ENCODE measurements at regions not wholly inside any gene's neighbourhood (a gene's known extent, or its start where the extent isn't known, plus 50 kb on each side); places are given as distances from the start of the nearest gene placed in this dataset.

DNA sequence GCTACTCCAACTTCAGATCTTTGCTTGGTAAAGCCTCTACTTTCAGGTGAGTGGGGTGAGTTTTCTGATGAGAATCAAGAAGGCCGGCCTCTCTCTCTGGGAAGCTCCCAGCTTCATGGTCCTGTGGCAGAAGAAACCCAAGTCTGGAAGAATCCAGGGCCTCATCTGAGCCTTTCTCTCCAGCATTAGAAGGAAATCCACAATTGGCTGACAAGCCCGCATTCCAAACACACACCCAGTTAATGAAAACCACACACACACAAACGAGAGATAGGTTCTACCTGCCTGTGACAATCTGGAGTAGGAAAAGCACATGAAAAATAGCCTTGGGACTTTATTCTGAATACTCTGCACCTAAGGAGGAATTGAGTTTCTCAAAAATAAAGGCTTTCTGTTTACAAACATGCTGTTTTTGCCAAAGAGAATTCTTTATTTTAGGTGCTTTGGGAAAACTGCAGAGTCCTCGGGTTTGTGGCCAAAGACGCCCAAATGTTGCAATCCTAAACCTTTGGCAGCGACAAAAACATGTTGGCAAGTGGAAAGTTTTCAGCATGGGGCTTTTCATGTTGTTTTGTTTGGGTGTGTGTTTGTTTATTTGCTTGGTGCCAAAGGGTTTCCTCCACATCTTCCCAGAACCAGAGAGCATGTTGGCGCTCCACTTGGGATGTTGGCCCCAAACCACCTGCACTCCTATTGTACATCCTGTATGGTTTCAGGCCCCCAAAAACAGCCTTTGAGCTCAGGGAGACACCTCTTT is 216.2 kb downstream of the SETD4 start:
- no peak for DNase-seq (ENCODE audit: low spot score)

DNA sequence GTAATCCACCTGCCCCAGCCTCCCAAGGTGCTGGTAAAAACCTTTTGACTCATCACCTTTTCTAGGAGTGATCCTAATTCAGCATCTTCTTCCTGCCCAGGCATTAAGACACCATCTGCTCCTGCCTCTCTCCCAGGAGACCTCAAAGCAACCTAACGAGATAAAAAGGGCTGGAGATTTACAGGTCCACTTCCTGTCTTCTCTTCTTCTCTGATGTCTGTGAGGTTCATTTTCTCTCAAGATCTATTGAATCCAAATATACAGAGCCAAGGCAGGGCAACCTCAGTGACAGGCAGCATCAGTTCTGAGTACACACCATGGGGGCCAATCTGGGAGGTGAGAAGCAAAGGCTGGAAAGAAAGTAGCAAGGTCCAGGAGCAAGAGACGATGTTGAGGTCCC is 219.4 kb downstream of the SETD4 start:
- no peak for DNase-seq (ENCODE audit: low spot score)

DNA sequence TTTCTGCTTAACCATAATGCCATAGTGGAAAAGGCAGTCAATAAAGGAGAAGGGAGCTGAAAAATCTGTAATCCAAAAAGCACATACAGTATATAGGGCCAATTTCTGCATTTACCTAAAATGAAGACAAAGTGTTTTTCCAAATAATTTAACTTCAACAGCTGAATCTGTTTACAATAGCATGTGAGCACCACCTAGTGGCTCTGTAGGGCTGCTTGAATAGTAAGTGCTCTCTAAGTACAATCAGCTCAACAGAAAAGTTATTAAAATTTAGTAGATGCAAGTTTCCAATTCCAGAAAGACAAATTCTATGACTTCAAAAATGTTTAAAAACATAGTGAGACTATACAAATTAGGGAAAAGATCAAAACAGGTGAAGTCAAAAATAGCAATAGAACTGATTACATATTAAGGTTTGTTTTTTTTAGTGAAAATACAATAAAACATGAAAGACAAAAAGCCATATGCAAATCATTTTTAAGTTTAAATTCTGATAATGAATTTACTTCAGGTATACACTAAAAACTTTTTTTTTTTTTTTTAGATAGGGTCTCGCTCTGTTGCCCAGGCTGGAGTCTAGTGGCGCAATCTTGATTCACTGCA is 220.0 kb downstream of the SETD4 start:
- peak; percentile 20 for DNase-seq (ENCODE audit: low spot score)

DNA sequence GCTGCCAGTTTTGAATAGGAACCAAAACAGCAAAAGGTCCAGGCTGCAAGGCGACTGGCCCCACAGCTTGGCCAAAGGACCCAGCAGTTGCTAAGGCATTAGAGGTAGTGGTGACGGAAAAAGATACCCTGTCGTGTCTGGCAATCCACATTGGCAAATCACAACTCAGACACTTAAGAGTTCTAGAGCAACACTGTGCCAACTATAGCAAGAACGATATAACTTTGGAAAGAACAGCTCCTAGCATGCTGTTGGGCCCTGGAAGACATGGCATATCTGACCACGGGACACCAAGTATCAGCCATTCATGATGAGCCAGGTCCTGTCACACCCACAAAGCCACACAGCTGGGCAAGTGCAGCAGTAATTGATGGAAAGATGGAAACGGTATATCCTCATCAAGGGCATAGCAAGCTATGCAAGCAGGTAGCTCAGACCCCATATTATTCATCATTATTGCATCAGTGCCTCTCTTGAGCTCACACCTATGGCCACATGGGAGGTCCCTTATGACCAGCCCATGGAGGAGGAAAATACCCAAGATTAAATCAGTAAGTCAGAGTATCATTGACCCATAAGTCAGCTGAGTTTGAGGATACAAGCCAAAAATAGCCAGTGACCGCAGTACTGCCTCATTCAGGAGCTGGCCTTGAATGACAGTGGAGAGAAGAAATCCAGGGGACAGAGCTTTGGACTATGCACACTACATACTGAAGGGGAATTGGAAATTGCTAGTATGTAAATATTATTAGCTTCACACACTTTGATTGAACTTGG is 221.2 kb downstream of the SETD4 start:
- no peak for DNase-seq (ENCODE audit: low spot score)

DNA sequence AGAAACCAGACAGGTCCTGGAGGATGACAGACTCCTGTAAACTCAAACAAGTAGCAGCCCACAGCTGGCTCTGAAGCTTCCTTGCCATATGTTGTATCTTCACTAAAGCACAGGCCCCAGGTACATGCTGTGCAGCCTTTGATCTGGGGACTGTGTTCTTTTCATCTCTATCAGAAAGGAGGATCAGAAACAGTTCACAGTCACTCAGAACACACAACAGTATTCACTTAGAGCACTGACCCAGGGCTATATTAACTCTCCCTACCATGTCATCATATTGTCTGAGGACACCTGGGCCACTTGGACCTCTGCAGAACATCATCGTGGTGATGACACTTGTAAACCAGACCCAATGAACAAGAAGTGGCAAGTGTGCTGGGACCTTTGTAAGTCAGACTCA is 222.0 kb downstream of the SETD4 start:
- no peak for DNase-seq (ENCODE audit: low spot score)

DNA sequence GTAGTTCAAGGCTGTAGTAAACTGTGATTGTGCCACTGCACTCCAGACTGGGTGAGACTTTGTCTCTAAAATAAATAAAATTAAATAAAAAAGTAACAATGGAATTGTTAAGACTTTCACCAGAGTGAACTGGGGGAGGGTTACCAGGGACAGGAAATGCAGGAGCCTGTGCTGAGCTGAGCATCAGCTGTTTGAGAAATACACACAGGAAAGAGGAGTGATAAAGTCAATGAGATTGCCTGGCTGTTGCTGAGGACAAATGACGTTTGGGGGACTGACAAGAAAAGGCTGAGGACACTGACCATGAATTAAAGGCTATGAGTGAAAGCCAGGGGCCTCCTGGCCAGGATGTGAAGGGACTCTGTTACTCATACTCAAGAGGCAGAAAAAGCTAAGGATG is 226.3 kb downstream of the SETD4 start:
- DNase-seq (ENCODE audit: low spot score), result no peak

DNA sequence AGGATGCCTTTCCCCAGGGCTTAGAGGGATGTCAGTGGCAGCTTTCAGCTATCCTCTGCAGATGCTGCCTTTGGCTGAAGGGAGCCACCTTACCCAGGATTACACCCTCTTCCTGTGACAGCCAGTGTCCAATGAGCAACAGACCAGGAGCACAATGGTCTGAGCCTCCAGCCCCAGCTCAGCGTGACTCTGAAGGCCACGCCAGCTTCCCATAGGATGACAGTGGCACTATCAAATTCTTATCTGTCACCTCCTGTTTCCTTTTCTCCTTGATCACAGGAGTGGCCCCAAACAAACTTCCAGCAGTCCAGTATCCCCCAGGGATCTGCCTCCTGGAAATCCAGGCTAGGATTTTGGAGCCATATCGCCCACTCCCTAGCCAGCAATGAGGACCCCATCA is 226.9 kb downstream of the SETD4 start:
- DNase-seq (ENCODE audit: low spot score), result no peak

DNA sequence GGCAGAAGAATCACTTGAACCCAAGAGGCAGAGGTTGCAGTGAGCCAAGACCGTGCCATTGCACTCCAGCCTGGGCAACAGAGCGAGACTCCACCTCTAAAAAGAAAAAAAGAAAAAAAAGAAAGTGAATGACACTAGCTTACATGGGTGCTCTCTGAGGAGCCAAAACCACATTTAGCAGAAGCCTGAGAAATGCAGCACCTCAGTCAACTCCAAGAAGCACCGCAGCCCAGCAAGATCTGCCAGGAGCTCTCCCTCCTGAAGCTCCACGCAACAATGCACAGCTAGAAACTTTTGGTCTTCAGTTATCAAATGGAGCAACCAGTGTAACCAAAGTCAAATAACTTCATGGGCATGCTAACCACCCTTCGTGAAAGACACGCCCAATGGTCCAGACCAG is 229.1 kb downstream of the SETD4 start:
- DNase-seq (ENCODE audit: low spot score), result no peak

DNA sequence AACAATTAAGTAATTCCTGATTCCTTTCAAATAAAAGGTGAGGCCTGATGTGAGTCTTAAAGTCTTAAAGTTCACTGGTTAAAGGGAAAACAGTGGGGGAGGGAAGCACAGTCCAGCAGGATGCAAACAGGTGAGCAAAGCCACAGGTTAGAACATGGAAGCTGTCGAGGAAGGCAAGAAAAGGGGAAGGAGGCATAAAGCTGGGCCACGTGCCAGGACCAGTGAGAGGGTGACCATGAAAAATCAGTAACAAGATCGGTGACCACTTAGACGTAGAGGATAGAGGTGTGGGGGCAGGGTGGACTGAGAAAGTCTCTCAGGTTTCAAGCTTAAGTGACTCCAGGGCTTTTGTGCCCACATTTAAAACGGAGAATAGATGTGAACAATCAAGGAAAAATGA is 231.3 kb downstream of the SETD4 start:
- no peak for DNase-seq (ENCODE audit: low spot score)

DNA sequence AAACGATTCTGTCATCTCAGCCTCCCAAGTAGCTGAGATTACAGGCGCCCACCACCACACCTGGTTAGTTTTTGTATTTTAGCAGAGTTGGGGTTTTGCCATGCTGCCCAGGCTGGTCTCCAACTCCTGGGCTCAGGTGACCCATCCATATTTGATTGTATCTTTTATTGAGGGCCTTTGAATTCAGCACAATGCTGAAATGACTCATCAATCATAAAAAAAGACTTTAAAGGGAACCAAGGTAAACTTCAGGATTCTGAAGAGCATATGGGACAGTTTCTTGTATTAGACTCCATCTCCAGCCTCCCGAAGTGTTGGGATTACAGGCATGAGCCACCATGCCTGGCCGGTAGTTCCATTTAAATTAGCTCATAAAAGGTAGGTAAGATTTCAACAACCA is 232.2 kb downstream of the SETD4 start:
- no peak for DNase-seq (ENCODE audit: low spot score)

DNA sequence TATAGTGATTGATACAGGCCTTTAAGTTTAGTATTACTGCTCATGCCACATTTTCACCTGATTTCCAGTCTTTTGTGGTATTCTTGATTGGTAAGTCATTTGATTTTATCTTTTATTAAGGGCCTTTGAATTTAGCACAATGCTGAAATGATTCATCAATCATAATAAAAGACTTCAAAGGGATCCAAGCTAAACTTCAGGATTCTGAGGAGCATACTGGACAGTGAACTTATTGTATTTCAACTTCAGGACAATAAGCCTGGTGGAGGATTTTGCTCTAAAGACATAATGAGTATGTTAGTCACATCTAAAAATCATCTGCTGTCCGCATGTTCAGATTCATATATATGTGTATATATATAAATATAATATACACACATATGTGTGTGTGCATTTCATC is 233.3 kb downstream of the SETD4 start:
- no peak for DNase-seq (ENCODE audit: low spot score)

DNA sequence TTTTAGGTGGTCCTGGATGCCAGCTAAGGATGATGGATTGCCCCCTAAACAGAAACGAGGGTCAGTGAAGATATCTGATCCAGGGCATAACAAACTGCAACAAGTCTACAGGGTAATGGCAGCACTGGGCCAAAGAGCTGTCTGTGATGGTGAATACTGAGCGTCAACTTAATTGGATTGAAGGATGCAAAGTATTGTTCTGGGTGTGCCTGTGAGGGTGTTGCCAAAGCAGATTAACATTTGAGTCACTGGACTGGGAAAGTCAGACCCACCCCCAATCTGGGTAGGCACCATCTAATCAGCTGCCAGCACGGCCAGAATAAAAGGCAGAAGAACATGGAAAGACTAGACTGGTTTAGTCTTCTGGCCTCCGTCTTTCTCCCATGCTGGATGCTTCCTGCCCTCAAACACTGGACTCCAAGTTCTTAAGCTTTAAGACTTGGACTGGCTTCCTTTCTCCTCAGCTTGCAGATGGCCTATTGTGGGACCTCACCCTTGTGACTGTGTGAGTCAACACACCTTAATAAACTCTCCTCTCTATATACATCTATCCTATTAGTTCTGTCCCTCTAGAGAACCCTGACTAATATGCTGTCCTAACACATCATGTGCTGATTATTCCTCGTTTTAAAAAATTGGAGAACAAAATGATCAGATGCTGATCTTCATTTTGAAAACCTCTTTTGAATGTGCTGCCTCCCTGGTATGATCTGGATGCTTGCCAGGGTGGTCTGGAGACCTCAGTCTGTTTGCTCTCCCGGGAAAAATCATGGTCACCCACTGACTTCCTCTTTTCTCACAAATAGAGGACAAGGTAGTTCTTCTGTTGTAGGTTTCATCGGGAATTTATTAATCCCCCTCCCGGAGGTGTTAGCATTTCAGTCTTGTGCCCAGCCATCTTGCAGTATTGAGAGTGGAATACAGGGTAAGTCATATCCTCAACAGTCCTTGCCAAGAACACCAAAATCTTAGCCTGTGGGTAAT is 234.7 kb downstream of the SETD4 start:
- DNase-seq (ENCODE audit: low spot score), result no peak

DNA sequence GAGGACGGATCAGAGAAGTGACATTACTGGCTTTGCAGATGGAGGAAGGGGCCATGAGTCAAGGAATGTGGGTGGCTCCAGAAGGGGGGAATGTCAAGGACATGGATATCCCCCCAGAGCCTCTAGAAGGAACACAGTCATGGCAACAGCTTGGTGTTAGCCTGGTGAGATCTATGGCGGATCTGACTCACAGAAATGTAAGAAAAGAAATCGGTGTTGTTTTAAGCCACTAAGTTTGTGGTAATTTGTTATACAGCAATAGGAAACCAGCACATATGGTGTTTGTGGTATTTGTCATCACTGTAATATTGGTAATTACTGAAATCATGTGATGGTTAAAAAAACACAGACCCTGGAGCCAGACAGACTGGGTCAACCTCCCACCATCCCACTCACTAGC is 236.2 kb downstream of the SETD4 start:
- DNase-seq (ENCODE audit: low spot score), result no peak

DNA sequence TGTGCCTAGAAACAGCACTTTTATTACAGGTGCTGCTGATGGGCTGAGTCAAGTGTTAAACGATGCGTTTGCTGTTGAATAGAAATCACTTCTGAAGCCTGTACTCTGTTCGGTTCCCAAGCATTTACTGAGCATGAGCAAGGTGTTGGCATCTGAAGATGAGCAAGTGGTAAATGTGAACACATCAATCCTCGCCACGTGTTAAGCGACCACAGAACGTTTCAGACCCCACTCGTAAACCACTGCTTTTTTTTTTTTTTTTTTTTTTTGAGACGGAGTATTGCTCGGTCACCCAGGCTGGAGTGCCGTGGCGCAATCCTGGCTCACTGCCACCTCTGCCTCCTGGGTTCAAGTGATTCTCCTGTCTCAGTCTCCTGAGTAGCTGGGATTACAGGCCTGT is 241.2 kb downstream of the SETD4 start:
- no peak for DNase-seq (ENCODE audit: low spot score)

DNA sequence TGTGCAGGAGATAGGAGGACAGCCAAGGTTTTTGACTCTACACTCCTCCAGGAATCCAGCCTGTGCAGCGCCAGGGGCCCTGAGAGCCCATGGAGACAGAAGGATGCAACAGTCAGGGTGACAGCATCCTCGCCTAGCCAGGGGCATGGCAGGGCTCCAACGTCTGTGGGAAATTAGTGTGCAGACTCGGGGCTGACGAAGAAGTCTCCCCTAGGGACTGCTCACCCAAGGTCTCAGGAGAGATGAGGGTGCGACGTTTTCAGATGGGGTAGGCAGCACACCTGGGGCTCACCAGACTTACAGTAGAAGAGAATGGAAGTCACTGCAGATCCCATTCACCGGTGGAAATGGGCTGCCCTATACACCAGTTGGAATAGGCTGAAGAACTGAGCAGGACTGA is 241.7 kb downstream of the SETD4 start:
- no peak for DNase-seq (ENCODE audit: low spot score)

DNA sequence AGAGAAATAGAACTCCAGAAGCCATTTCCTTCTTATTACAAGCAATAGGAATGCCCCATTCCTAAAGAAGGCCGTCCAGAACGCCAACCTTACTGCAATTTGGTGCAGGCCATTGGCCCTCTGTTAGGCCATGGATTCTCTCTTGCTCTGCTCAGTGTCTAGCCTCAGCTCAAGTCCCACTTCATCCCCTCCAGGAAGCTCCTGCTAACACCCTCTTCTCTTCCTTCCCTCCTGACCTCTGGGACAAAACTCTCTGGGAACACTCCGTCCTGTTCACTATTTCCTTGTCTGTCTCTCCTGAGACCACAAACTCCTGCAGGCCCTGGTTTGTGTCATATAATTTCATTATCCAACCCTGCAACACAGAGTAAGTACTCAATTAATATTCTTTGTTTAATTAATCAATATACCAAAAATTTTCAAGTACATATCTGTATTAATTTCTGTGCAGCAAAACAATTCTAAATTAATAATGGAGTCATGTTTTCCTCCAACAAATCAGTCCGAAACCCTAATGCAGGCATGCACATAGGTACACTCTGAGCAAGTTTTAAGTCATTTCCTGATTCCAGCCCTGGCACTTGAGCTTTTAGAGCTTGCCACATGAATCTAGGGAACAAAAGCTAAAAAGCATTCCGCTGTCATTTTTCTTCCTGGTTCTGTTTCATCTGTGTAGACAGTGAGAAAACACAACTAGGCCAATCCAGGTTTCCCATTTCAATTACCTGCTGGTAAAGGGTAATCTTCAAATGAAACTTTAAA is 245.3 kb downstream of the SETD4 start:
- no peak for DNase-seq (ENCODE audit: low spot score)

DNA sequence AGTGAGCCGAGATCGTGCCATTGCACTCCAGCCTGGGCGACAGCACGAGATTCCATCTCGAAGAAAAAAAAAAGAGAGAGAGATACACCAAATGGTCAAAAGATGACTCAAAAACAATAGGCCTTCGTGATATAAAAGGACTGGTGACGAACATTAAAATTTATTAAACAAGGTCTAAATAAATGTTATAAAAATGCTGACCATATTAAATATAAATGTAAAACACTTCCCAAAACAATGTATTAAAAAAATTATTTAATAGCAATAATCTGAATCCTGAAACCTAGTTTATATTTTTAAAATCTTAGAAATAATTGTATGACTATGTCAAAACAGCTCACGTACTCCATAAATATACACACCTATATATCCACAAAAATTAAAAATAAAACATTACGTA is 247.6 kb downstream of the SETD4 start:
- no peak for DNase-seq (ENCODE audit: low spot score)

DNA sequence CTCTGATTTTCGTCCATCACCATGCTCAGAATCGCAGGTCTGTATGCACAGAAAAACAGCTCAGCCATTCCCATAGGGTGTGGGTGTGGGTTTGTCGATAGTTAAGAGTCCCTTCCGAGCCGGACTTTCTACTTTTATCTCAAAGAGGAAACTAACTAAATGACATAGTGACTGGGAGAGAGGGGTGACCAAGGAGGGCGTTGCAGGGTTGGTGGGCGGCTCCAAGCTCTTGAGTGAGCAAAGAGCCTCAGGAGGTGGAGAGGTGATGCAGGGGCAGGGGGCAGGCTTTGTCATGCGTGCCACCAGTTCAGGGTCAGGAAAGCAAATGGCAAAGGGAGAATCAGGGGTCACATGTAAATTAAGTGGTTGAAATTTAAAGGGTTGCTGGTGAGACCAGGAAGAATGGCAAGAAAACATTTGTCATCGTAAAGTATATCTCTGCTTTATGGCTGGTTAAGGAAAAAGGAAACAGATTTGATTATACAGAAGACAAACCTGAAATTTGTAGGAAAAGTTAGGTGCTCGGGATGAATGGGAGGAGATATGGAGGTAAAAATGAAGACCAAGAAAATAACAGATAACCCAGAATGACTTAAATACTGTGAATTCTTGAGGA is 249.0 kb downstream of the SETD4 start:
- no peak for DNase-seq (ENCODE audit: low spot score)

DNA sequence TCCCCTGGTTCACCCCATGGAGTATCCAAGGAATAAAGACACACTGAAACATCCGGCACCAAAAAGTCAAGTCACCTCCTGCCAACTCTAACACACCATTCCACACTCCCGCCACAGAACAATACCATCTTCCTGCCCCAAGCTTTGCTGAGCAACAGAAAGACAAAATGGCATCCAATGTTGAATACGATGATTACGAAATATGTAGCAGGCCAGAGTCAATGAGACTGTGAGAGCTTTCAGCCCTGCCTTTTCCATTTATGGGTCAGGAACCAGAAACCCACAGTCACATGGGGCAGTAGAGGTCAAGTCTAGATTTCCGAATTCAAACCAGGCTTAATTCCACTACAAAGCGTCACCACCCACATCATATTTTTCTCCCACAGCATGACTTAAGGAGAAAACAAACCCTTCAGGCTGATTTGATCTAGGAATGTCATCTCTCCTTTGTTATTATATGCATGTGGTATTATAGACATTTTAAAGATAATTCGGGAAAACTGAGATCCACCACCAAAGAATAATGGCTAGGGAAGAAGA is 249.8 kb downstream of the SETD4 start:
- no peak for DNase-seq (ENCODE audit: low spot score)

DNA sequence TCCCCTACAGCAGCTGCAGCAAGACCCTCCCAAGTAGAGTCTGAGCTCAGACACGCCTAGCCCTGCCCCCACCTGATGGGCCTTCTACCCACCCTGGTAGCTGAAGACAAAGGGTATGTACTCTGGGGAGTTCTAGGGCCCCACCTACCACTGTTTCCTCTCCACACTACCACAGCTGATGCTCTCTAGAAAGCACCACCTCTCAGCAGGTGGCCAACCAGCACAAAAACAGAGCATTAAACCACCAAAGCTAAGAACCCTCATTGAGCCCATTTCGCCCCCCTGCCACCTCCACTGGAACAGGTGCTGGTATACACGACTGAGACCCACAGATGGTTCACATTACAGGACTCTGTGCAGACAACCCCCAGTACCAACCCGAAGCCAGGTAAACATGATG is 258.9 kb downstream of the SETD4 start:
- no peak for DNase-seq (ENCODE audit: low spot score)

Measured in HuH-7 (cell line).